OCI-LY7 (cell line): ENCODE measurements at regions not wholly inside any gene's neighbourhood (a gene's known extent, or its start where the extent isn't known, plus 50 kb on each side); places are given as distances from the start of the nearest gene placed in this dataset.
"Not testable (repeated sequence)": the region's sequence is repeated elsewhere in the genome, so short reads cannot be mapped to it uniquely, and the experiment has no call there.

Experiments used
- BruUV-seq: library from RNA; stranded (reverse); fragments of 400-500 nt; replicated peaks from 2 replicates; lab custom pipeline; 2021; lab: Mats Ljungman, UMichigan
- CTCF ChIA-PET: fragments of 300-600 bp; sonication (Branson Sonifier 250); formaldehyde crosslinking; loops from one replicate; lab custom pipeline; 2022; ENCODE audit warnings: antibody characterized with exemption; ENCODE audit not compliant: unreplicated experiment; lab: Charles Lee
- POLR2A ChIA-PET: fragments of 300-600 bp; sonication (Branson Sonifier 250); formaldehyde crosslinking; loops from one replicate; lab custom pipeline; 2022; ENCODE audit warnings: antibody characterized with exemption; lab: Charles Lee
- DNase-seq: peaks from one replicate; pipeline ENCODE4 v3.0.0-alpha.2; 2015; ENCODE audit warnings: low spot score
- H2AFZ ChIP-seq: fragments of 200-600 bp; sonication (generic), shearing (Covaris generic); 2 replicates; pipeline ENCODE4 v1.6.1; 2014; ENCODE audit warnings: mild to moderate bottlenecking, antibody characterized with exemption, low read length, moderate library complexity
- H3K27ac ChIP-seq: fragments of 200-600 bp; sonication (generic); 2 replicates; pipeline ENCODE4 v1.5.1; 2014; ENCODE audit warnings: mixed run types, low read depth, mild to moderate bottlenecking, moderate library complexity, low read length, inconsistent platforms; ENCODE audit not compliant: poor library complexity, severe bottlenecking
- H3K36me3 ChIP-seq: fragments of 200-600 bp; sonication (generic); 2 replicates; pipeline ENCODE4 v1.6.1; 2014; ENCODE audit warnings: mild to moderate bottlenecking, antibody characterized with exemption, low read length, moderate library complexity, mixed read lengths; ENCODE audit not compliant: insufficient read depth
- H3K4me1 ChIP-seq: fragments of 200-600 bp; sonication (generic); 2 replicates; pipeline ENCODE4 v1.5.1; 2014; ENCODE audit warnings: mild to moderate bottlenecking, low read length; ENCODE audit not compliant: insufficient read depth, poor library complexity, severe bottlenecking
- H3K4me2 ChIP-seq: fragments of 200-600 bp; sonication (generic); 2 replicates; pipeline ENCODE4 v1.6.1; 2014; ENCODE audit warnings: mild to moderate bottlenecking, low read length
- H3K4me3 ChIP-seq: fragments of 200-600 bp; sonication (generic); 2 replicates; pipeline ENCODE4 v1.5.1; 2014; ENCODE audit warnings: mild to moderate bottlenecking, low read depth, low read length; ENCODE audit not compliant: poor library complexity, severe bottlenecking
- H3K79me2 ChIP-seq: fragments of 200-600 bp; sonication (generic); 2 replicates; pipeline ENCODE4 v1.6.1; 2016; ENCODE audit warnings: low read depth, mild to moderate bottlenecking, low read length, moderate library complexity, mixed read lengths; ENCODE audit not compliant: insufficient read depth
- H3K9me2 ChIP-seq: fragments of 200-600 bp; sonication (generic); 2 replicates; pipeline ENCODE4 v1.6.1; 2016; ENCODE audit warnings: mild to moderate bottlenecking, low read length, mixed read lengths; ENCODE audit not compliant: insufficient read depth
- H3K9me3 ChIP-seq: fragments of 200-600 bp; sonication (generic); 2 replicates; pipeline ENCODE4 v1.6.1; 2014; ENCODE audit warnings: mild to moderate bottlenecking, mixed run types, low read length, mixed read lengths
- H4K20me1 ChIP-seq: fragments of 200-600 bp; sonication (generic); 2 replicates; pipeline ENCODE4 v1.6.1; 2014; ENCODE audit warnings: mild to moderate bottlenecking, antibody characterized with exemption, low read length, moderate library complexity, mixed read lengths; ENCODE audit not compliant: insufficient read depth
- CTCF ChIP-seq: fragments of 200-600 bp; sonication (generic); conservative IDR thresholded peaks from 2 replicates; pipeline ENCODE4 v1.5.1; 2014; ENCODE audit warnings: mild to moderate bottlenecking, antibody characterized with exemption, low read length, moderate library complexity, mixed read lengths
- EZH2phosphoT487 ChIP-seq: fragments of 200-600 bp; sonication (generic); IDR thresholded peaks from 2 replicates; pipeline ENCODE4 v1.6.1; 2018; ENCODE audit warnings: low read depth, borderline replicate concordance, mild to moderate bottlenecking, mixed run types, antibody characterized with exemption, low read length, moderate library complexity, mixed read lengths
- intact Hi-C: fragments of 100-400 bp; cut with micrococcal nuclease; formaldehyde crosslinking; loops from one replicate; pipeline ENCODE4 v1.10.0; 2022; ENCODE audit not compliant: unreplicated experiment

- CTCF ChIA-PET: no interaction called here
- intact Hi-C loops: no loop called here
- no peaks in the 10 kb centered on the region for H3K4me1 ChIP-seq
- no peaks in the 10 kb centered on the region for H3K79me2 ChIP-seq
- no TSS peak for BruUV-seq
- no peaks in the 10 kb centered on the region for H3K9me3 ChIP-seq
- TF ChIP-seq CTCF: no peak
- H3K9me2 ChIP-seq: no peaks in the 10 kb centered on the region
- H3K36me3 ChIP-seq: no peaks in the 10 kb centered on the region
- H3K4me2 ChIP-seq: no peak overlapping the region
- H3K27ac ChIP-seq: no peak overlapping the region
- POLR2A ChIA-PET: no interaction called here
- no peaks in the 10 kb centered on the region for H4K20me1 ChIP-seq
- no peak overlapping the region for H3K4me3 ChIP-seq
- no peak for DNase-seq
- no peak overlapping the region for H2AFZ ChIP-seq
Observed at GRCh38 chr3:165667676-165668075, 169.5 kb downstream of the BCHE start.

GRCh38 chr3:165658027-165658426, 179.2 kb downstream of the BCHE start:
- Histone ChIP-seq H3K4me1 (no peaks in the 10 kb centered on the region), H3K9me2 (no peaks in the 10 kb centered on the region), H2AFZ (no peak overlapping the region), H4K20me1 (no peaks in the 10 kb centered on the region), H3K27ac (no peak overlapping the region), H3K4me3 (no peak overlapping the region), H3K9me3 (no peaks in the 10 kb centered on the region), H3K4me2 (no peak overlapping the region), H3K36me3 (no peaks in the 10 kb centered on the region), H3K79me2 (no peaks in the 10 kb centered on the region)
- CTCF ChIA-PET: no interaction called here
- BruUV-seq: no TSS peak
- TF ChIP-seq CTCF: no peak
- TF ChIP-seq EZH2phosphoT487: no peak
- DNase-seq: no peak
- intact Hi-C loops: no loop called here
- POLR2A ChIA-PET: no interaction called here

- Histone ChIP-seq H3K79me2 (no peaks in the 10 kb centered on the region), H3K27ac (no peak overlapping the region), H3K9me2 (no peaks in the 10 kb centered on the region), H4K20me1 (no peaks in the 10 kb centered on the region), H3K4me2 (no peak overlapping the region), H3K4me1 (no peaks in the 10 kb centered on the region), H3K36me3 (no peaks in the 10 kb centered on the region), H3K9me3 (no peaks in the 10 kb centered on the region), H2AFZ (no peak overlapping the region), H3K4me3 (no peak overlapping the region)
- TF ChIP-seq EZH2phosphoT487 (no peak), CTCF (no peak)
- no peak for DNase-seq
- intact Hi-C loops: no loop called here
- ChIA-PET POLR2A (interaction anchor here (0.5 kb wide), 1 partner anchor 162 kb away, joined by 5 read pairs; no protein-coding TSS in a partner anchor), CTCF (no interaction called here)
- BruUV-seq: no TSS peak
Observed at GRCh38 chr3:165653130-165653778, 184.0 kb downstream of the BCHE start.

- intact Hi-C loops, H3K27ac ChIP-seq, H3K9me2 ChIP-seq, H3K9me3 ChIP-seq, H3K79me2 ChIP-seq, H2AFZ ChIP-seq, BruUV-seq, H3K4me3 ChIP-seq, H4K20me1 ChIP-seq, POLR2A ChIA-PET, DNase-seq, H3K4me1 ChIP-seq, H3K36me3 ChIP-seq, CTCF ChIA-PET, H3K4me2 ChIP-seq: not testable (repeated sequence)
Observed at GRCh38 chr3:165649282-165649681, 187.9 kb downstream of the BCHE start.
